Inflammatory macrophage treated with lipopolysaccharide for 1 hour (primary cell): ENCODE measurements at regions not wholly inside any gene's neighbourhood (a gene's known extent, or its start where the extent isn't known, plus 50 kb on each side); places are given as distances from the start of the nearest gene placed in this dataset.

ENCODE experiments used
- DNase-seq, 2 donors: peaks; one replicate each; pipeline ENCODE4 v3.0.0-alpha.2; 2020 to 2022

- DNase-seq: no peak
These were observed 96.0 kb downstream of the CEBPB start for GRCh38 chr20:50286609-50287008.

DNA sequence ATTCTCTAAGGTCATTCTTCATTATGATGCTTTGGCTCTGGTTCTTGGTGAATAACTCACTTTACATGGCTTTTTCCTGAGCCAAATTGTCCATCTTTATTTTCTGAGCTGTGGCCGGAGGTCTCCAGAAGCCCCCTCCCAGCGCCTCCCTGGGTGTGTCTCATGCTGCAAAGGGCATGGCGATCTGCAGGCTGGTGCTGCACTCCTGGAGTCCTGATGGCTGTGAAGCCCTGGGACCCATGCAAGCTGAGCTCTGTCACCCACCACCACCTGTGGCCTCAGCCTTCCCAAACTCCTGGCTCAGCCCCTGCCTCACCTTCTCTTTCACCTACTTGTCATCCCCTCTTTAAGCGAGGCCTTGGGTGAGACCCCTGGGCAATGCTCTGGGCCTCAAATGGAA is 96.9 kb downstream of the CEBPB start:
- no peak for DNase-seq

DNA sequence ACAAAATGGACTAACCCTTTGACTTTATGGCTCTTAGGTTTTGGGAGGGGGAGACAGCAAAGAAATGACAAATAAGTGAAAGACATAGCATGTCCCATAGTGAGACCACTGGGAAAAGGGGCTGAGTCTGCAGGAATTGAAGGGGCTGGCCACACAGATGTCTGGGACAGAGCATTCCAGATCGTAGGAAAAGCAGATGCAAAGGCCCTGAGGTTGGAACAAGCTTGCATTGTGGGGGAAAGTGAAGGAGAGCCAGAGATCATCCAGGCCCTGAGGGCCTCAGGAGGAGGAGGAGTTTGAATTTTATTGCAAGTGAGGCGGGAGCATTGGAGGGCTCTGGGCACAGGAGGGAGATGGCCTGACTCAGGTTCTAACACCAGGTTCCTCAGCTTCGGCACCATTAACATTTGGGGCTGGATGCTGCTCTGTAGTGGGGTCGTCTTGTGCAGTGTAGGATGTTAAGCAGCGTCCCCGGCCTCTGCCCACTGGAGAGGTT is 97.5 kb downstream of the CEBPB start:
- no peak for DNase-seq

DNA sequence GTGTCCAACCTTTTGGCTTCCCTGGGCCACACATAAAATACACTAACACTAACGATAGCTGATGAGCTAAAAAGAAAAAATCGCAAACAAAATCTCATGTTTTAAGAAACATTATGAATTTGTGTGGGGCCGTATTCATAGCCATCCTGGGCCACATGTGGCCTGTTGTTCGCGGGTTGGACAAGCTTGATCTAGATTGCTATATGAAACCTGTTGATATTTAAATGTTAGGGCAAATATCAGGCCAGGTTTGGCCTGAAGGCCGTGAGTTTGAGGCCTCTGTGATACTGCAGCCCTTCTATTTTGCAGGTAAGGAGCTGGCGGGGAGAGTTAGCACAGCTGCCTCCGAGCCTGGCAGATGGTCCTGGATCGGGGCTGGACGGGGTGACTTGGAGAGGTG is 99.0 kb downstream of the CEBPB start:
- no peak for DNase-seq

GRCh38 chr20:50290112-50290511 is 99.5 kb downstream of the CEBPB start:
- DNase-seq: no peak

DNA sequence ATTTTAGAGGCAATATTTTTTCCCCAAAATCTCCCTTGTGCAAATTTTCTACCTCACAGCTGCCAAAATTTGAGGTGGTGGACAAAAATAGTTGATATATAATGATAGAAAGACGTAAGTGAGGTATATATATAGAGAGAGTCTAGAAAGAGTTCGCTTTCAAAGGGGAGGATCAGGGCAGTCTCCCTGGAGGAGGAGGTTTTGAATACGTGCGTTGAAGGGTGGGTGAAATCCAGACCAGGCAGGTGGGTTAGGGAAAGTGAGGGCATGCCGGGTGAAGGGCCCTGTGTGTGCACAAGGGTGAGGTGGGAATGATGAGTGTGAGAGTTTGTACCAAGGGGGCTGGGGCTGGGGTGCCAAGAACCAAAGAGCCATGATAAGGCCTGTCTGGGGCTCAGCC is 100.2 kb downstream of the CEBPB start:
- DNase-seq: no peak

GRCh38 chr20:50291254-50292078 is 100.8 kb downstream of the CEBPB start:
- DNase-seq: no peak

GRCh38 chr20:50292079-50292590 is 101.5 kb downstream of the CEBPB start:
- no peak for DNase-seq

GRCh38 chr20:50292591-50293283 is 102.1 kb downstream of the CEBPB start:
- peak; percentile 94 to 97 for DNase-seq

DNA sequence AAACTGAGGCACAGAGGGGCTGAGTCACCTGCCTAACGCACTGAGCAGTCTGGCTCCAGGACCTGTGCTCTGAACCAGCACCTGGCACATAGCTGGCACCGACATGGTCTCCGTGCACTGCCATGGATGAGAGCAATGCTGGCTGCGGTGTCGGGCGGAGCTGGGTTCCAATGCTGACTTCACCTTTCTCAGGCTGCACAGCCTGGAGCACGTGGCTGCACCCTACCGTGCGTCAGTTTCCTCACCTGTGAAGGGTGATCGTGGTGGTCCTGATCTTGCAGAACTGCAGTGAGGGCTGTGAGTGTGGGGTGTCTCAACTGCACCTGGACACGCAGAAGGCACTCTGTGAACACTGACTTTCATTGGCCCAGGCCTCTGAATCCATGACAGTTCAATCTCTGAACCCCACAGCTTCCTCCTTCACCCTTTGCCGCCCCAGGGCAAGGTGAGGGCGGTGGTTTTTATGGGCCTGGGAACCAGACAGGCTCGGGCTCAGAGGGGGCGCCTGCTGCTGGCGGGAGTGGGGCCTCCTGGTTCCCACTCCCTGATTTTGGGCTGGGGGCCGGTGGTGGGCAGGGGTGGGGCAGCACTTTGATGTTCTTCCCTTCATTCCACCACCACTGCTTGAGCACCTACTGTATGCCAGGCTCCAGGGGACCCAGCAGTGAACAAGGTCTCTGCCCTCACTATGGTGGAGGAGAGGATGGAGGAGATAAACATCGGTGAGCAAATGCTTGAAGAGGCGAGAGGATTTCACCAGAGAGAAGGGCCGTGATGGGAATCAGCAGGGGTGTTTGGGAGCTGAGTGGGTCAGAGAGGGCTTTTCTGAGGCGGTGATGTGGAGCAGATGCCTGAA is 102.9 kb downstream of the CEBPB start:
- no peak for DNase-seq

- DNase-seq: no peak
These were observed 103.8 kb downstream of the CEBPB start for GRCh38 chr20:50294164-50295088.

- no peak for DNase-seq
These were observed 104.7 kb downstream of the CEBPB start for GRCh38 chr20:50295345-50295744.

- no peak for DNase-seq
These were observed 105.3 kb downstream of the CEBPB start for GRCh38 chr20:50295762-50296449.

DNA sequence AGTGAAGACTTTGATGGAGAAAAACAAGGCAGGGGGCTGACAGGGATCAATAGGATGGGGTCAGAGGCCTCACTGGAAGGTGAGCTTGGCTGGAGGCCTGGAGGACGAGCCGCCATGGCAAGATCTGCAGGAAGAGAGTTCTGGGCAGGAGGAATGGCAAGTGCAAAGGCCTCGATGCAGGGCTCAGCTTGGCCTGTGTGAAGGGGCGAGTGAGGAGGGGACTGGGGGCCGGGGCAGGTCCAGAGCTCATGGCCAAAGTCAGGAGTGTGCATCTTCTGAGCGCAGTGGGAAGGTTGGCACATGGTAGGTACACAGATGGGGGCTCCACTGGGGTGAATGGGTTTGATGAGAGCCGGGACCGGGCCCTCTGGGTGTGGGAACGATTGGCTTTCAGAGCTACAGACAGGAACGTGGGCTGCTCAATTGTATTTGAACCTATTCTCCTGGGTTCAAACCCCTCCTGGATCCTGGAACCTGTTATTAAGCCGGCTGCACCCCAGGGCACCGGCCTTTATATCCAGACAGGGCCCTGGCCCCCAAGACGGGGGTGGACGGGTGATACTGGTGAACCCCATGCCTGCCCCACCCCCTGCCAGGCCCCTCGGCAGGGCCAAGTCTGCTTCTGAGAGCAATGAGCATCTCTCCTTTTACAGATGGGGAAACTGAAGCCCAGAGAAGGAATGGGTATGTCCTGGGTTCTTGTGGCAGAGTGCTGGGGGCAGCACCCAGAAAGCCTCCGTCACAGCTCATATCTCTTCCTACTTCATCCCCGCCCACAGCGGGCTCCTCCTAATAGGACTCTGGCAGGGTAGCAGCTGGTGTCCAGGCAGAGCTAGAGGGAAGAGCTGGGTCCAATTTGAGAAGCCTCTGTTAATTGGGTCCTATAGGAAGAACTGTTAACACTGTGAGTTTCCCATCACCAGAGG is 106.1 kb downstream of the CEBPB start:
- DNase-seq: peak in 1 of 2 donors; percentile 87

- DNase-seq: peak in 1 of 2 donors; percentile 59
These were observed 107.1 kb downstream of the CEBPB start for GRCh38 chr20:50297498-50298376.

DNA sequence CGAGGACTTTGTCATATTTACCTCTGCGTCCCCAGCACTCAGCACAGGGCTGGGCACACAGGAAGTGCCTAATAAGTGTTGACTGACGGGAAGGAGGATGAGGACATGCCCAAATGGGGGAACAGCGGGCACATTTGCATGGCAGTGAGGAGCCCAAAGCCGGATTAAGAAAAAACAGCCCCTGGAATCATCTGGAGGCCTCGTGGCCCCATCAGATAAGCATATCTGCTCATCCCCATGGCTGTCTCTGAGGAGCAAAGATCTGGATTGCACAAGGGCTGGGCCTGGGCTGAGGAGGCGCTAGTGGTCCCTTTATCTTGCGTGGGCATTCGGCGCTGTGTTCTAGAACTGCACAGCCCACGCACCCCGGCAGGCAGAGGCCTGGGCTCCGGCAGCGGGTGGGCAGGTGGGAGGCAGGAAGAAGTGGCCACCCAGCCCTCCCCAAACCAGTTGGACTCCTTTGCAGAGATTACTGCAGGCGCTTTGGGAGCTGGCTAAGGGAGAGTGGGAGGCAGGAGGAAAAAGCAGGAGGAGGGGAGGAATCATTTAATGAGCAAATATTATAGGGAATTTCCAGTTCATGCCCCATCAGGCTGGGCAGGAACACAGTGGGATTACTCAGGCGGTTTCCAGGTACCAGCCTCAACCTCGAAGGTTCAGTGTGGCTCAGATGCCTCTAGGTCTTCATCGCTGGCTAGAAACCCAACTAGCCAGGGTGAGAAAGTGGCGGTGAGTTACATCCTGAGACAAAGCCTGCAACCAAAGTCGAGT is 108.1 kb downstream of the CEBPB start:
- peak in 1 of 2 donors; percentile 61 for DNase-seq

- DNase-seq: no peak
These were observed 108.6 kb downstream of the CEBPB start for GRCh38 chr20:50299325-50299629.

DNA sequence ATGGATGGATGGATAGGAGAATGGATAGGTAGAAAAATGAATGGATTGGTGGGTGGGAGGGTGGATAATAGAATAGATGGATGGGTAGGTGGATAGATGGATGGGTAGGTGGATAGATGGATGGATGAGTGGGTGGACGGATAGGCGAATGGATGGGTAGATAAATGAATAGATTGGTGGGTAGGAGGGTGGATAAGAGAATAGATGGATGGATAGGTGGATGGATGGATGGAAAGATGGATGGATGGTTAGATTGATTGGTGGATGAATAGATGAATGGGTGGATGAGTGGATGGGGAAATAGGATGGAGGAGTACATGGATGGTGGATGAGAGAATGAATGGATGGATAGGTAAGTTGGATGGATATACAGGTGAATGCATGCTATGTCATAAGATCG is 110.5 kb downstream of the CEBPB start:
- DNase-seq: no peak
